ENCODE measurements at regions not wholly inside any gene's neighbourhood (a gene's known extent, or its start where the extent isn't known, plus 50 kb on each side); places are given as distances from the start of the nearest gene placed in this dataset.

GRCh38 chr2:17301437-17301836, 216.8 kb downstream of the RAD51AP2 start:
- no peak for TF ChIP-seq POLR2AphosphoS5 (IDR thresholded peaks at IDR 0.05; ENCODE audit: low read depth, low read length)
- no peak for TF ChIP-seq POLR2A (IDR thresholded peaks at IDR 0.05; ENCODE audit: low read depth, low read length)
- TF ChIP-seq TAF1 (IDR thresholded peaks at IDR 0.05; ENCODE audit: borderline replicate concordance, low read depth, low read length): no peak

Data from GM12892 (cell line).